CD4-positive, alpha-beta T cell (primary cell): ENCODE measurements at regions not wholly inside any gene's neighbourhood (a gene's known extent, or its start where the extent isn't known, plus 50 kb on each side); places are given as distances from the start of the nearest gene placed in this dataset.

Experiments used
- ATAC-seq: fragments of 200-7000 bp; cut with Tn5 transposase; one replicate; pipeline ENCODE4 v1.10.0; 2022; ENCODE audit warnings: mild to moderate bottlenecking; ENCODE audit not compliant: poor library complexity
- CTCF ChIA-PET: fragments of 350-600 bp; sonication (Branson Sonifier 250); formaldehyde crosslinking; loops from one replicate; lab custom pipeline; 2021; ENCODE audit warnings: antibody characterized with exemption, inconsistent platforms; lab: Charles Lee
- POLR2A ChIA-PET: fragments of 350-600 bp; sonication (Branson Sonifier 250); formaldehyde crosslinking; loops from one replicate; lab custom pipeline; 2021; ENCODE audit warnings: antibody characterized with exemption, inconsistent platforms; lab: Charles Lee
- DNase-seq, 14 experiments: peaks; one replicate each; pipeline ENCODE4 v3.0.0-alpha.2; 2013 to 2020; ENCODE audit warnings: mixed read lengths in 2 of 14
- H3K27ac ChIP-seq, 2 donors: one replicate each; pipeline versions ENCODE4 v1.5.1 to v1.7.0; 2013; ENCODE audit warnings: low read length in 2 of 2, low read depth in 1 of 2, mild to moderate bottlenecking in 1 of 2
- H3K27me3 ChIP-seq, 2 experiments: 1 replicate in 1 of 2; 2 replicates in 1 of 2; pipeline versions ENCODE4 v1.6.1 to v1.7.0; 2013; ENCODE audit warnings: low read length in 2 of 2, control low read depth in 1 of 2, mild to moderate bottlenecking in 1 of 2, moderate library complexity in 1 of 2; ENCODE audit not compliant: insufficient read depth in 2 of 2, control insufficient read depth in 1 of 2
- H3K36me3 ChIP-seq: one replicate; pipeline ENCODE4 v1.6.1; 2013; ENCODE audit warnings: low read length, control low read depth; ENCODE audit not compliant: insufficient read depth
- H3K4me1 ChIP-seq: one replicate; pipeline ENCODE4 v1.6.1; 2013; ENCODE audit warnings: low read length, control low read depth; ENCODE audit not compliant: insufficient read depth
- H3K4me3 ChIP-seq: one replicate; pipeline ENCODE4 v1.5.1; 2013; ENCODE audit warnings: mild to moderate bottlenecking, low read length, moderate library complexity
- H3K9me3 ChIP-seq, 2 experiments: 1 replicate in 1 of 2; 2 replicates in 1 of 2; pipeline versions ENCODE4 v1.6.1 to v1.7.0; 2013; ENCODE audit warnings: low read length in 2 of 2, mild to moderate bottlenecking in 2 of 2, control low read depth in 1 of 2, moderate library complexity in 1 of 2; ENCODE audit not compliant: control insufficient read depth in 1 of 2, insufficient read depth in 1 of 2
- H3K27ac Mint-ChIP-seq: one replicate; pipeline ENCODE4 v1.8.0; 2020; ENCODE audit warnings: mixed read lengths
- H3K27me3 Mint-ChIP-seq: one replicate; pipeline ENCODE4 v1.8.0; 2021; ENCODE audit warnings: mixed read lengths
- H3K36me3 Mint-ChIP-seq: one replicate; pipeline ENCODE4 v1.8.0; 2021; ENCODE audit warnings: low read depth, mixed read lengths
- H3K4me1 Mint-ChIP-seq: one replicate; pipeline ENCODE4 v1.8.0; 2021; ENCODE audit warnings: low read depth, mixed read lengths
- H3K4me3 Mint-ChIP-seq: one replicate; pipeline ENCODE4 v1.8.0; 2020; ENCODE audit warnings: mild to moderate bottlenecking, mixed read lengths
- H3K9me3 Mint-ChIP-seq: one replicate; pipeline ENCODE4 v1.8.0; 2020; ENCODE audit warnings: mixed read lengths
- intact Hi-C, 2 experiments: fragments of 100-400 bp; cut with DNase I in 1 of 2; cut with micrococcal nuclease in 1 of 2; formaldehyde crosslinking; loops; one replicate each; pipeline versions ENCODE4 v1.15.1 to v1.9.0; 2023 to 2025; cut with DNase I, micrococcal nuclease
- TF ChIP-seq, protein P1 (sequence below): fragments of 200-600 bp; IDR thresholded peaks from one replicate; pipeline ENCODE4 v1.8.0; 2022; ENCODE audit warnings: antibody characterized with exemption, mild to moderate bottlenecking

DNA sequence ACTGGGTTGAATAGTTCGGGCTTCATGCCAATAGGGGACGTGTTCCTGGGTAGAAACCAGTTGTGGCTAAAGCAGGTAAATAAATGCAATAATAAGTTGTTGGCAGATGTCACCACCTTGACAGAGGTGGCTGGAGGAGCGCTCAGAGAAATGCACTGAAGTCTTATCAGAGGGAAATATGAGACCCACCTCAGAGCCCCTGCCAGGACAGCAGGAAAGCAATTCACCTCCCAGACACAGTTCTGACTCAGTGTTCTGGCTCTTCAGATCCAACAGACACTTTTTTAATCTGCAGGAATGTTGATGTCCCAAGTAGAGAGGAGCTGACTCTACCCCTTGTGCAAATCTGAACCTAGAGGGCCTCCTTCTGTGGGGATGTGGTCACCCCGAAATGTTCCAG lies 687.1 kb upstream of the FBXO33 start:
- Histone ChIP-seq H3K36me3 (no peaks in the 10 kb centered on the region), H3K4me3 (no peak overlapping the region), H3K4me1 (no peaks in the 10 kb centered on the region), H3K9me3 (peaks cover 0 to 6% of the 10 kb centered on the region in 2 experiments), H3K27ac (no peak overlapping the region), H3K27me3 (no peaks in the 10 kb centered on the region)
- no peaks in the 10 kb centered on the region for H3K36me3 Mint-ChIP-seq
- no peaks in the 10 kb centered on the region for H3K27me3 Mint-ChIP-seq
- H3K4me3 Mint-ChIP-seq, result no peak overlapping the region
- TF ChIP-seq, protein P1, sequence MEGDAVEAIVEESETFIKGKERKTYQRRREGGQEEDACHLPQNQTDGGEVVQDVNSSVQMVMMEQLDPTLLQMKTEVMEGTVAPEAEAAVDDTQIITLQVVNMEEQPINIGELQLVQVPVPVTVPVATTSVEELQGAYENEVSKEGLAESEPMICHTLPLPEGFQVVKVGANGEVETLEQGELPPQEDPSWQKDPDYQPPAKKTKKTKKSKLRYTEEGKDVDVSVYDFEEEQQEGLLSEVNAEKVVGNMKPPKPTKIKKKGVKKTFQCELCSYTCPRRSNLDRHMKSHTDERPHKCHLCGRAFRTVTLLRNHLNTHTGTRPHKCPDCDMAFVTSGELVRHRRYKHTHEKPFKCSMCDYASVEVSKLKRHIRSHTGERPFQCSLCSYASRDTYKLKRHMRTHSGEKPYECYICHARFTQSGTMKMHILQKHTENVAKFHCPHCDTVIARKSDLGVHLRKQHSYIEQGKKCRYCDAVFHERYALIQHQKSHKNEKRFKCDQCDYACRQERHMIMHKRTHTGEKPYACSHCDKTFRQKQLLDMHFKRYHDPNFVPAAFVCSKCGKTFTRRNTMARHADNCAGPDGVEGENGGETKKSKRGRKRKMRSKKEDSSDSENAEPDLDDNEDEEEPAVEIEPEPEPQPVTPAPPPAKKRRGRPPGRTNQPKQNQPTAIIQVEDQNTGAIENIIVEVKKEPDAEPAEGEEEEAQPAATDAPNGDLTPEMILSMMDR, result no peak
- ATAC-seq (no peak), DNase-seq (no peak)
- ChIA-PET CTCF (no interaction called here), POLR2A (no interaction called here)
- H3K27ac Mint-ChIP-seq, result no peak overlapping the region
- H3K4me1 Mint-ChIP-seq, result no peaks in the 10 kb centered on the region
- intact Hi-C loops, result no loop called here
- H3K9me3 Mint-ChIP-seq, result peaks cover 3% of the 10 kb centered on the region

DNA sequence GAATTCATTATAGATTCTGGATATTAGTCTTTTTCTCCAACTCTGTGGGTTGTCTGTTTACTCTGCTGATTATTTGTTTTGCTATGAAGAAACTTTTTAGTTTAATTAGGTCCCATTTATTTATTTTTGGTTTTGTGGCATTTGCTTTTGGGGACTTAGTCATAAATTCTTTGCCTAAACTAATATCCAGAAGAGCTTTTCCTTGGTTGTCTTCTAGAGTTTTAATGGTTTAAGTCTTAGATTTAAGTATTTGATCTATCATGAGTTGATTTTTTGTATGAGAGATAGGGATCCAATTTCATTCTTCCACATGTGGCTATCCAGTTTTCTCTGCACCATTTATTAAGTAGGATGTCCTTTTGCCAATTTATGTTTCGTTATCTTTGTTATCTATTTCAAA lies 683.4 kb upstream of the FBXO33 start:
- DNase-seq (no peak), ATAC-seq (no peak)
- Mint-ChIP-seq H3K36me3 (no peaks in the 10 kb centered on the region), H3K9me3 (peaks cover 3% of the 10 kb centered on the region), H3K27ac (no peak overlapping the region), H3K27me3 (no peaks in the 10 kb centered on the region), H3K4me3 (no peak overlapping the region), H3K4me1 (no peaks in the 10 kb centered on the region)
- CTCF ChIA-PET, result no interaction called here
- Histone ChIP-seq H3K27me3 (no peaks in the 10 kb centered on the region), H3K4me3 (no peak overlapping the region), H3K4me1 (no peaks in the 10 kb centered on the region), H3K36me3 (no peaks in the 10 kb centered on the region), H3K9me3 (peaks cover 0 to 6% of the 10 kb centered on the region in 2 experiments), H3K27ac (no peak overlapping the region)
- POLR2A ChIA-PET, result no interaction called here
- TF ChIP-seq, protein P1, result no peak
- intact Hi-C loops, result no loop called here

DNA sequence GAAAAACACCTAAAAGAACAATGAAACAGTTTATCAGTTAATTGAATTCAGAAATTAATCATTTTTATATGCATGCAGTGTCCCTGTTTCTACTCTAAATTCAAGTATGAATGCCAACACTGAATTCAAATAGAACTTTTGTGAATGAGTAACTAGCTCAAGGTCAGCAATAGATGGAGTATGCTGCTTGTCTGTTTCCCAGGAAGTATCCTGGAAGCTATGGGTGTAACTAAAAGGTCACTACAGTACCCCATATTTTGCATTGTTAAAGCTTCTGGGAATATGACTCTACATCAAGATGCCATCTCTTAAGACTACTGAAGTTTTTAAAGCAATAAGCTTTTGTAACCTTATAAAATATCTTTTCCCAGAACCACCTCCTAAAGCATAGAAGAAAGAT lies 681.4 kb upstream of the FBXO33 start:
- H3K36me3 Mint-ChIP-seq, result no peaks in the 10 kb centered on the region
- no peaks in the 10 kb centered on the region for H3K27me3 ChIP-seq

More for the DNA sequence above, 681.4 kb upstream of the FBXO33 start:
- no peak overlapping the region for H3K4me3 Mint-ChIP-seq
- H3K36me3 ChIP-seq, result no peaks in the 10 kb centered on the region
- no peak overlapping the region for H3K27ac ChIP-seq
- no peaks in the 10 kb centered on the region for H3K4me1 ChIP-seq
- no peak for ATAC-seq
- POLR2A ChIA-PET, result no interaction called here
- peaks cover 8% of the 10 kb centered on the region for H3K9me3 Mint-ChIP-seq
- H3K27me3 Mint-ChIP-seq, result no peaks in the 10 kb centered on the region
- DNase-seq, result no peak
- intact Hi-C loops, result no loop called here
- CTCF ChIA-PET, result no interaction called here
- H3K4me1 Mint-ChIP-seq, result no peaks in the 10 kb centered on the region
- TF ChIP-seq, protein P1, result no peak
- H3K27ac Mint-ChIP-seq, result no peak overlapping the region
- H3K4me3 ChIP-seq, result no peak overlapping the region
- peaks cover 0 to 6% of the 10 kb centered on the region in 2 experiments for H3K9me3 ChIP-seq
